Activated CD4-positive, alpha-beta T cell treated with anti-CD3 and anti-CD28 coated beads, Interleukin-2, Interleukin-6, amounts not matched to agents 100 ng/mL and 50 ng/mL, durations not matched to agents 16 hours and 8 hours (primary cell): ENCODE measurements at regions not wholly inside any gene's neighbourhood (a gene's known extent, or its start where the extent isn't known, plus 50 kb on each side); places are given as distances from the start of the nearest gene placed in this dataset.

Experiments
- DNase-seq: peaks from one replicate; pipeline ENCODE4 v3.0.0-alpha.2; 2020

- DNase-seq = no peak
These were observed 105.0 kb upstream of the ADGRL2 start for GRCh38 chr1:81695741-81696140.

- DNase-seq = no peak
These were observed 107.4 kb upstream of the ADGRL2 start for GRCh38 chr1:81693316-81693715.

- DNase-seq = no peak
These were observed 109.9 kb upstream of the ADGRL2 start for GRCh38 chr1:81690676-81691453.

- no peak for DNase-seq
These were observed 111.2 kb upstream of the ADGRL2 start for GRCh38 chr1:81689531-81689941.

GRCh38 chr1:81682490-81682889 lies 118.2 kb upstream of the ADGRL2 start:
- DNase-seq = no peak

- DNase-seq = no peak
These were observed 119.0 kb upstream of the ADGRL2 start for GRCh38 chr1:81681601-81682266.

GRCh38 chr1:81681114-81681513 lies 119.6 kb upstream of the ADGRL2 start:
- no peak for DNase-seq

- DNase-seq = no peak
These were observed 120.8 kb upstream of the ADGRL2 start for GRCh38 chr1:81679942-81680341.

GRCh38 chr1:81678779-81679178 lies 122.0 kb upstream of the ADGRL2 start:
- DNase-seq = no peak

GRCh38 chr1:81672766-81673165 lies 128.0 kb upstream of the ADGRL2 start:
- DNase-seq = no peak

GRCh38 chr1:81671038-81671437 lies 129.7 kb upstream of the ADGRL2 start:
- no peak for DNase-seq

GRCh38 chr1:81670286-81670685 lies 130.4 kb upstream of the ADGRL2 start:
- no peak for DNase-seq

- no peak for DNase-seq
These were observed 134.1 kb upstream of the ADGRL2 start for GRCh38 chr1:81666586-81666985.

- no peak for DNase-seq
These were observed 136.4 kb upstream of the ADGRL2 start for GRCh38 chr1:81664341-81664740.

- no peak for DNase-seq
These were observed 137.7 kb upstream of the ADGRL2 start for GRCh38 chr1:81662913-81663526.

- no peak for DNase-seq
These were observed 140.4 kb upstream of the ADGRL2 start for GRCh38 chr1:81660286-81660685.

GRCh38 chr1:81654657-81655056 lies 146.1 kb upstream of the ADGRL2 start:
- DNase-seq = no peak

GRCh38 chr1:81654147-81654546 lies 146.6 kb upstream of the ADGRL2 start:
- no peak for DNase-seq

- DNase-seq = no peak
These were observed 150.0 kb upstream of the ADGRL2 start for GRCh38 chr1:81650776-81651175.

GRCh38 chr1:81635816-81636215 lies 164.9 kb upstream of the ADGRL2 start:
- no peak for DNase-seq

- DNase-seq = no peak
These were observed 166.4 kb upstream of the ADGRL2 start for GRCh38 chr1:81634294-81634693.

GRCh38 chr1:81619156-81619555 lies 181.6 kb upstream of the ADGRL2 start:
- DNase-seq = no peak

- DNase-seq = no peak
These were observed 182.4 kb upstream of the ADGRL2 start for GRCh38 chr1:81618376-81618775.

GRCh38 chr1:81617308-81617967 lies 183.3 kb upstream of the ADGRL2 start:
- DNase-seq = no peak
